H1 (cell line): ENCODE measurements at regions not wholly inside any gene's neighbourhood (a gene's known extent, or its start where the extent isn't known, plus 50 kb on each side); places are given as distances from the start of the nearest gene placed in this dataset.

Experiments
- CTCF ChIA-PET: fragments of 300-600 bp; sonication (Branson Sonifier 250); formaldehyde crosslinking; loops from one replicate; lab custom pipeline; 2021; ENCODE audit not compliant: partially characterized antibody; lab: Charles Lee
- POLR2A ChIA-PET: fragments of 300-600 bp; sonication (Branson Sonifier 250); formaldehyde crosslinking; loops from one replicate; lab custom pipeline; 2021; ENCODE audit warnings: inconsistent platforms; ENCODE audit not compliant: partially characterized antibody; lab: Charles Lee
- DNase-seq, 2 experiments: peaks; one replicate each; pipeline versions ENCODE4 v3.0.0 to v3.0.0-alpha.2; 2010 to 2022; ENCODE audit warnings: low spot score in 2 of 2, low read depth in 1 of 2, mixed read lengths in 1 of 2
- FAIRE-seq: peaks from 2 replicates; lab custom pipeline; 2011; peaks lifted over from hg19 to GRCh38; lab: Jason Lieb, UNC
- H2AFZ ChIP-seq: 2 replicates; pipeline ENCODE4 v1.8.1; 2012; ENCODE audit warnings: low read length, inconsistent platforms
- H2AK5ac ChIP-seq: 2 replicates; pipeline ENCODE4 v1.6.1; 2013; ENCODE audit warnings: low read depth, low read length
- H2BK120ac ChIP-seq: replicated peaks from 2 replicates; pipeline ENCODE3; 2013; ENCODE audit warnings: low read depth, low read length, inconsistent platforms
- H2BK12ac ChIP-seq: 2 replicates; pipeline ENCODE4 v1.6.1; 2013; ENCODE audit warnings: low read depth, low read length
- H2BK15ac ChIP-seq: 2 replicates; pipeline ENCODE4 v1.6.1; 2013; ENCODE audit warnings: low read length
- H2BK20ac ChIP-seq: 2 replicates; pipeline ENCODE4 v1.6.1; 2013; ENCODE audit warnings: low read length
- H2BK5ac ChIP-seq: 2 replicates; pipeline ENCODE4 v1.6.1; 2013; ENCODE audit warnings: low read depth, low read length
- H3K14ac ChIP-seq: 2 replicates; pipeline ENCODE4 v1.6.1; 2013; ENCODE audit warnings: inconsistent platforms; ENCODE audit not compliant: insufficient read length
- H3K18ac ChIP-seq: 2 replicates; pipeline ENCODE4 v1.6.1; 2013; ENCODE audit warnings: low read length; ENCODE audit errors: extremely low read depth
- H3K23ac ChIP-seq: 2 replicates; pipeline ENCODE4 v1.6.1; 2013; ENCODE audit warnings: inconsistent platforms; ENCODE audit not compliant: insufficient read length
- H3K23me2 ChIP-seq: 2 replicates; pipeline ENCODE4 v1.6.1; 2013; ENCODE audit warnings: low read depth, low read length
- H3K27ac ChIP-seq: 2 replicates; pipeline ENCODE4 v1.6.1; 2011; ENCODE audit warnings: low read depth, low read length, inconsistent platforms
- H3K27me3 ChIP-seq, 4 experiments: replicated peaks in 1 of 4; 1 replicate in 1 of 4; 2 replicates in 3 of 4; pipeline versions ENCODE4 v1.6.1 to v1.8.1; 2011 to 2013; ENCODE audit warnings: low read length in 3 of 4, mild to moderate bottlenecking in 3 of 4, inconsistent platforms in 2 of 4, mixed read lengths in 2 of 4, moderate library complexity in 1 of 4; ENCODE audit not compliant: control insufficient read depth in 3 of 4, insufficient read depth in 3 of 4; ENCODE audit errors: extremely low read depth in 1 of 4
- H3K36me3 ChIP-seq, 4 experiments: 2 replicates each; pipeline versions ENCODE4 v1.6.1 to v1.8.1; 2011 to 2013; ENCODE audit warnings: mild to moderate bottlenecking in 4 of 4, low read length in 3 of 4, moderate library complexity in 2 of 4, control low read depth in 1 of 4, inconsistent platforms in 1 of 4; ENCODE audit not compliant: insufficient read depth in 4 of 4, control insufficient read depth in 2 of 4
- H3K4ac ChIP-seq: replicated peaks from 2 replicates; pipeline ENCODE3; 2013; ENCODE audit warnings: low read length, low read depth, mixed read lengths, inconsistent platforms; ENCODE audit not compliant: insufficient read length
- H3K4me1 ChIP-seq, 4 experiments: replicated peaks in 1 of 4; 1 replicate in 1 of 4; 2 replicates in 3 of 4; pipeline versions ENCODE4 v1.6.1 to v1.8.1; 2011 to 2013; ENCODE audit warnings: low read length in 3 of 4, inconsistent platforms in 2 of 4, mixed read lengths in 1 of 4; ENCODE audit not compliant: insufficient read depth in 4 of 4, control insufficient read depth in 3 of 4
- H3K4me2 ChIP-seq, 2 experiments: 2 replicates each; pipeline versions ENCODE4 v1.6.1 to v1.8.1; 2011 to 2013; ENCODE audit warnings: low read depth in 2 of 2, low read length in 2 of 2, control low read depth in 1 of 2, inconsistent platforms in 1 of 2, mild to moderate bottlenecking in 1 of 2; ENCODE audit not compliant: insufficient read depth in 1 of 2
- H3K4me3 ChIP-seq, 4 experiments: fragments of 200-600, 300-600 bp in 1 of 4; sonication (generic), shearing (Covaris generic), sonication (Bioruptor Twin) in 1 of 4; 2 replicates each; pipeline versions ENCODE4 v1.5.1 to v1.8.1; 2011 to 2016; ENCODE audit warnings: low read length in 4 of 4, low read depth in 3 of 4, control low read depth in 2 of 4, inconsistent platforms in 2 of 4, mild to moderate bottlenecking in 2 of 4, mixed read lengths in 1 of 4, moderate library complexity in 1 of 4; ENCODE audit not compliant: insufficient read depth in 2 of 4; ENCODE audit errors: extremely low read depth in 1 of 4
- H3K56ac ChIP-seq: replicated peaks from 2 replicates; pipeline ENCODE3; 2013; ENCODE audit warnings: low read depth, mild to moderate bottlenecking, mixed read lengths, low read length, inconsistent platforms; ENCODE audit not compliant: insufficient read length
- H3K79me1 ChIP-seq: 2 replicates; pipeline ENCODE4 v1.6.1; 2013; ENCODE audit warnings: low read depth, low read length, control low read depth
- H3K79me2 ChIP-seq, 2 experiments: 2 replicates each; pipeline versions ENCODE4 v1.6.1 to v1.8.1; 2012 to 2013; ENCODE audit warnings: low read length in 2 of 2, mild to moderate bottlenecking in 2 of 2, inconsistent platforms in 1 of 2; ENCODE audit not compliant: insufficient read depth in 2 of 2, control insufficient read depth in 1 of 2
- H3K9ac ChIP-seq, 4 experiments: replicated peaks in 1 of 4; 1 replicate in 1 of 4; 2 replicates in 3 of 4; pipeline versions ENCODE4 v1.6.1 to v1.8.1; 2011 to 2013; ENCODE audit warnings: low read depth in 3 of 4, low read length in 3 of 4, control low read depth in 2 of 4, mild to moderate bottlenecking in 2 of 4, moderate library complexity in 2 of 4, inconsistent platforms in 1 of 4; ENCODE audit errors: extremely low read depth in 1 of 4
- H3K9me3 ChIP-seq, 2 experiments: 2 replicates each; pipeline versions ENCODE4 v1.6.1 to v1.8.1; 2012 to 2013; ENCODE audit warnings: mild to moderate bottlenecking in 2 of 2, moderate library complexity in 2 of 2, control low read depth in 1 of 2, inconsistent platforms in 1 of 2, low read depth in 1 of 2, low read length in 1 of 2, mixed read lengths in 1 of 2; ENCODE audit not compliant: insufficient read depth in 2 of 2
- H4K20me1 ChIP-seq, 2 experiments: replicated peaks in 1 of 2; 2 replicates each; pipeline versions ENCODE3 to v1.8.1; 2011 to 2013; ENCODE audit warnings: inconsistent platforms in 2 of 2, low read length in 2 of 2, mild to moderate bottlenecking in 1 of 2; ENCODE audit not compliant: insufficient read depth in 2 of 2, control insufficient read depth in 1 of 2
- H4K5ac ChIP-seq: 2 replicates; pipeline ENCODE4 v1.6.1; 2013; ENCODE audit warnings: low read length, low read depth, mixed read lengths, inconsistent platforms; ENCODE audit not compliant: insufficient read length
- H4K8ac ChIP-seq: 2 replicates; pipeline ENCODE4 v1.8.0; 2013; ENCODE audit warnings: mild to moderate bottlenecking, moderate library complexity, low read length, inconsistent platforms; ENCODE audit not compliant: insufficient read depth; ENCODE audit errors: extremely low read depth
- H4K91ac ChIP-seq: replicated peaks from 2 replicates; pipeline ENCODE3; 2013; ENCODE audit warnings: low read length, mixed read lengths, inconsistent platforms; ENCODE audit not compliant: insufficient read length
- BCL11A ChIP-seq, 2 experiments: IDR thresholded peaks; one replicate each; pipeline ENCODE4 v1.6.1; 2011; ENCODE audit warnings: low read depth in 2 of 2, low read length in 2 of 2, mild to moderate bottlenecking in 2 of 2
- CEBPB ChIP-seq: IDR thresholded peaks from 2 replicates; pipeline ENCODE4 v1.6.1; 2012; ENCODE audit warnings: low read depth, low read length
- EZH2 ChIP-seq: fragments of 200-600 bp; sonication (generic); IDR thresholded peaks from 2 replicates; pipeline ENCODE4 v1.7.1; 2012; ENCODE audit warnings: low read depth, mild to moderate bottlenecking, moderate library complexity, low read length, inconsistent platforms; ENCODE audit not compliant: severe bottlenecking
- GABPA ChIP-seq: IDR thresholded peaks from 2 replicates; pipeline ENCODE4 v1.6.1; 2011; ENCODE audit warnings: mild to moderate bottlenecking, low read length, moderate library complexity, borderline replicate concordance; ENCODE audit not compliant: insufficient read depth
- KDM4A ChIP-seq: IDR thresholded peaks from one replicate; pipeline ENCODE4 v1.7.1; 2012; ENCODE audit warnings: low read depth, mild to moderate bottlenecking, moderate library complexity, low read length, inconsistent platforms; ENCODE audit not compliant: severe bottlenecking
- MAFK ChIP-seq: IDR thresholded peaks from 2 replicates; pipeline ENCODE4 v1.6.1; 2012; ENCODE audit warnings: low read depth, mild to moderate bottlenecking, improper control_type of control experiment, low read length
- SRF ChIP-seq: IDR thresholded peaks from 2 replicates; pipeline ENCODE4 v1.6.1; 2011; ENCODE audit warnings: mild to moderate bottlenecking, low read depth, low read length, moderate library complexity
- TAF7 ChIP-seq: optimal IDR thresholded peaks from 2 replicates; pipeline ENCODE3; 2011; ENCODE audit warnings: low read depth, mild to moderate bottlenecking, inconsistent platforms, low read length, moderate library complexity, borderline replicate concordance
- WGBS, 2 experiments: shearing (Covaris generic) in 1 of 2; methylation state at CpG; one replicate each; pipeline versions ENCODE4 v1.1.6 to v1.1.7; 2013 to 2015; ENCODE audit warnings: low lambda C conversion rate in 2 of 2, mixed read lengths in 2 of 2, inconsistent platforms in 1 of 2, low coverage in 1 of 2, missing lambda C conversion rate in 1 of 2; ENCODE audit not compliant: insufficient replicate concordance in 2 of 2, insufficient coverage in 1 of 2, insufficient read length in 1 of 2; ENCODE audit errors: extremely low coverage in 1 of 2, missing lambda C conversion rate in 1 of 2; 5-methylcytosine and 5-hydroxymethylcytosine counted together

DNA sequence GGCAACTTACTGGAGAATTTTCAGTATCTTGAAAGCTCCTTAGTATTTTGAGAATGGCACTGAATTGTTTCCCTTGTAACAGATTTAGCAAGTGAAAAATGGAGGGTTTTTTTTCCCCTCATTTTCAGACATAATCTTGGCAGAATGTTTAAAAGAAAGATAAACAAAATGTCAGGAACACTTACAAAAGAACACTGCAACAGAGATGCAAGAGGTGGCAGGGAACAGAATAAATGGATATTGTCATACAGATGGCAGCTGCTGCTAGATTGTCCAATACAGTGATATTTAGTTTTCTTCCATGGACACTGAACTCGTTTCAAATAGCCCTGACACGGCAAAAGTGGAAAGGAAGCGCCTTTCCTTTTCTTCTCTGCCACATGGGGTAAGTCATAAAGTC, 76.9 kb upstream of the ZNF608 start:
- Histone ChIP-seq H3K4me3 (no peak overlapping the region), H4K8ac (no peak overlapping the region)

More for the DNA sequence above, 76.9 kb upstream of the ZNF608 start:
- Histone ChIP-seq H3K4me2 (no peak overlapping the region), H3K14ac (no peak overlapping the region), H3K27me3 (no peaks in the 10 kb centered on the region), H4K5ac (no peak overlapping the region), H3K23ac (no peak overlapping the region), H3K79me2 (no peaks in the 10 kb centered on the region), H3K79me1 (no peaks in the 10 kb centered on the region), H3K36me3 (no peaks in the 10 kb centered on the region), H3K9ac (no peak overlapping the region), H3K18ac (no peak overlapping the region), H3K9me3 (no peaks in the 10 kb centered on the region), H4K91ac (no peak overlapping the region), H2BK15ac (no peak overlapping the region), H2AFZ (no peak overlapping the region), H2BK120ac (no peak overlapping the region), H3K23me2 (no peaks in the 10 kb centered on the region), H3K27ac (no peak overlapping the region), H2BK20ac (0 out of 2 replicates have a peak overlapping the region, but pooled peaks have one; percentile 34), H2BK12ac (no peak overlapping the region), H3K4me1 (peaks cover 0 to 1% (median 0%) of the 10 kb centered on the region in 4 experiments; a peak in 1 of 7 replicates), H2AK5ac (no peak overlapping the region), H4K20me1 (no peaks in the 10 kb centered on the region), H2BK5ac (no peak overlapping the region), H3K4ac (no peak overlapping the region), H3K56ac (no peak overlapping the region)
- 86% methylated on average over 3 of the region's 3 CpGs; no CpG with 5 or more reads in 1 of the 2 experiments for WGBS, 2 experiments
- ChIA-PET CTCF (no interaction called here), POLR2A (no interaction called here)
- FAIRE-seq (no peak), DNase-seq (no peak)
- TF ChIP-seq GABPA, result no peak
- no peak for TF ChIP-seq TAF7
- no peak for TF ChIP-seq BCL11A (IDR thresholded peaks at IDR 0.05; ENCODE audit: low read depth in 2 of 2, low read length in 2 of 2)
- no peak for TF ChIP-seq SRF
- TF ChIP-seq MAFK, result no peak
- no peak for TF ChIP-seq CEBPB
- no peak for TF ChIP-seq EZH2
- no peak for TF ChIP-seq KDM4A
